VCaP (cell line): ENCODE measurements at regions not wholly inside any gene's neighbourhood (a gene's known extent, or its start where the extent isn't known, plus 50 kb on each side); places are given as distances from the start of the nearest gene placed in this dataset.
A peak's percentile ranks its signal among the peaks of the same experiment; 100 is the strongest.
"Not testable (repeated sequence)": the region's sequence is repeated elsewhere in the genome, so short reads cannot be mapped to it uniquely, and the experiment has no call there.

Source experiments
- H3K27ac ChIP-seq: fragments of 450-650 bp; 2 replicates; pipeline ENCODE4 v1.5.1; 2017
- CTCF ChIP-seq: fragments of 450-650 bp; conservative IDR thresholded peaks from 2 replicates; pipeline ENCODE4 v1.5.1; 2017; ENCODE audit warnings: mild to moderate bottlenecking, moderate library complexity

DNA sequence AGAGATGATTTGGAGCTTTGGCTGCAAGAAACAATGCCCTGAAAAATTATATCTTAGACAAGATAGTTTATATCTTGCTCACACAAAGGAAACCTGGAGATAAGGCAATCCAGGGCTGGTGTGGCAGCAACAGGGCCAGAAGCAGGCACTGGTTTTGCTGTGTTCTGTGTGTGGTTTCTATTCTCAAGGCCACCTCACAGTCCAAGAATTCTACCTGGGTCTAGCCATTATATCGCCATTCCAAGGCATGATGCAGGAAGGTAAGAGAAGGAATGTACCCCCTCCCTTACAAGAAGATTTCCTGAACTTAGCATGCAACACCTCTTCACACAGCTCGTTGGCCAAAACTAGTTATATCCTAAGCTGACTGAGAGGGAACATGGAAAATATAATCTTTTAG lies 74.5 kb upstream of the MEGF10 start:
- no peak for TF ChIP-seq CTCF
- H3K27ac ChIP-seq, result no peak overlapping the region

DNA sequence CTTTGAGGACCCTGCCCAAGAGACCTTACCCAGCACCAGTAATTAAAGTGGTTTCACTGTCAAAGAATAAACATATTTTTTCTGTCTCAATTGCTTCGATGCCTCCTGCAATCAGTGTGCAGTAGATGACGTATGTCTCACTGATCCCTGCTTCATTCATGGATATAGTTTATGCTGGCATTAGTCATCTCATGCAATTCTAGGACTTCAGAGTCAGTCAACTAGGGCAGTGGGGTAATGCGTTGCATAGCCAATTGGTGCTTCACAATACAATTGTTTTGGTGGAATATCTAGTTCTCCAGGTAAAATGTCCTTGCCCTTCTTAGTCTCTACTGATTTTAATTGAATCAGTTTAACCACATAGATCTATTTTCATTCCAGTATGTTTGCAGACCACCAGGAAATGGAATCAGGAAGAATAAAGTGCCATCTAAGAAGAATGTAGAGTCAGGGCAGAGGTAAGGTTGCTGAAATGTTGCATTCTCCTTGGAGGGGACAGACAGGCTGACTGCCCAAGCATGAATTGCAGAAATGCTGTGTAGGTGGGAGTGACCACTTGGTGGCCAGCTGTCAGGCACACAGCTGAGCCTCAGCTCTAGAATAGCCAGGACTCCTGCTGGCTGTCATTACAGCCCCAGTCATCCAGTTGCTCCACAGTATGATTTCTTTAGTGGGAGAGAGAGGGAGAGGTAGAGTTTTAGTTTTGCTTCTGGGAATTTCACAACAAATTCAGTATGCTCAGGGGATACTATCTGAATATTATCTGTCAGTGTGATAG lies 73.5 kb upstream of the MEGF10 start:
- no peak for TF ChIP-seq CTCF
- no peak overlapping the region for H3K27ac ChIP-seq

- H3K27ac ChIP-seq, result not testable (repeated sequence)
Observed at GRCh38 chr5:127221936-127222335, 68.7 kb upstream of the MEGF10 start.

- not testable (repeated sequence) for H3K27ac ChIP-seq
Observed at GRCh38 chr5:127222571-127223156, 67.9 kb upstream of the MEGF10 start.

- H3K27ac ChIP-seq, result no peak overlapping the region
- no peak for TF ChIP-seq CTCF
Observed at GRCh38 chr5:127223256-127223974, 67.2 kb upstream of the MEGF10 start.

DNA sequence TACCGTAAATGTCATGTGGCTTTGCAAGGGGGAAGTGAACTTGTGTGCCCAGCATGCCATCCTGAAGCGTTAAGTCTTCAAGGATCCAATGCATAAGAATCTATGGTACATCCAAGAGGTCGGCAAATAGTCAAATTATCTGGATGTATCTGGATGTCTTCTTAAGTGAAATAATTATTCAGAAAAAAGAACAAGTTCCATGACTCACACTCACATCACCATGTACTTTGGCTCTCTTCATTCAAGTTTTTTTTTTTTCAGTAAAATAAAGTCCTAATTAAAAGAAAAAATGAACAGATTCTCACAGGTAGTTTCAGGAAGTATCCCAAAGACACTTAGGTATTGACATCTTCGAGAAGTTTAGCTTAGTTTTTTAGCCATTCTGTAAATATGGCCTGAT lies 62.7 kb upstream of the MEGF10 start:
- H3K27ac ChIP-seq, result no peak overlapping the region
- TF ChIP-seq CTCF, result no peak

DNA sequence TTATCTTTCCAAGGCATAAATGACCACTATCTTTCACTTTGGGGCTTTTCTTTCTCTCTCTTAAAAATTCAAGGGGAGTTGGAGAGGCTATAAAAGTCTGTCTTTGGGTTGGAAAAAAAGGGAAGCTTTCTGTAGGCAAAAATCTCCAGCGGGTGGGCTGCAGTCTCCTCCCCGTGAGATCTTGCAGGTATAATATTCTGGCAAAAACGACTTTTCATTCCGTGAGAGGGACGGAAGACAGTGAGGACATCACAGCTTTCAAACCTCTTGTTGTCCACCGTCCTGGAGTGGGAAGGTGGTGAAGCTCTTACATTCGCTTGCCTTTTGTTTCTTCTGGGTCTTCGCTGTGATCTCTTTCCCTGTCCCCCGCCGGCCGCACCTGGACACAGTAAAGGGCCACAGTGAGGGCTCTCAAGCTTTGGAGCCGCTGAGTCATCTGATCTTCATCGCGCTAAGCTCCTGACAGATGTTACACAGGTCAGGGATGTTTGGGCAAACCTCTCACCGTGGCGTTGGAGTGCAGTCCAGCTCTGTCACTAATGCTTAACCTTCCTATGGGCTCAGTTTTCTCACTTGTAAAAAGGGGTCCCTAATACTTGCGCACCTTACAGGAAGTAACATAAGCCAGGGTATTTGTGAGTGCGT lies 61.9 kb upstream of the MEGF10 start:
- H3K27ac ChIP-seq, result peak overlapping the region; percentile 71

More for the DNA sequence above, 61.9 kb upstream of the MEGF10 start:
- TF ChIP-seq CTCF, result no peak
